ENCODE measurements at regions not wholly inside any gene's neighbourhood (a gene's known extent, or its start where the extent isn't known, plus 50 kb on each side); places are given as distances from the start of the nearest gene placed in this dataset.

DNA sequence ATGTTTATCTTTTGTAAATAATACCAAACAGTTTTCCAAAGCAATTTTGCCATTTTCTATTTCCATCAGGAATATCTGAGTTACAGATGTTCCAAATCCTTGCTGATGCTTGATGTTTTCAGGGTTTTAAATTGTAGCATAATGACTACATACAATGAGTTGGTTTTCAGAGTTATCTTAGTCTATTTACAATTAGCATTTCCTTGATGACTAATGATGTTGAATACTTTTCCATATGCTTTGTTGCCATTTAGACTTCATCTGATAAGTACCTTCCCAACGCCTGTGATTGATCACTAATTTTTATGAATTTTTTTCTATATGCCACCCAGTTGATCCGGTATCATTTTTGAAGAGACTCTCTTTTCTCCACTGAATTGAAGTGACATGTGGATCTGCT lies 102.3 kb downstream of the SLC25A46 start:
- H3K79me2 ChIP-seq (ENCODE audit: control insufficient read depth, low read length), result no peaks in the 10 kb centered on the region
- no peaks in the 10 kb centered on the region for H4K20me1 ChIP-seq (ENCODE audit: control insufficient read depth, insufficient read depth, low read depth, low read length)
- H3K27me3 ChIP-seq (ENCODE audit: control insufficient read depth, low read length), result no peaks in the 10 kb centered on the region
- no peaks in the 10 kb centered on the region for H3K36me3 ChIP-seq (ENCODE audit: control insufficient read depth, low read length)
- TF ChIP-seq EZH2phosphoT487 (IDR thresholded peaks at IDR 0.05; ENCODE audit: borderline replicate concordance, low read length), result no peak
- TF ChIP-seq, protein P1, sequence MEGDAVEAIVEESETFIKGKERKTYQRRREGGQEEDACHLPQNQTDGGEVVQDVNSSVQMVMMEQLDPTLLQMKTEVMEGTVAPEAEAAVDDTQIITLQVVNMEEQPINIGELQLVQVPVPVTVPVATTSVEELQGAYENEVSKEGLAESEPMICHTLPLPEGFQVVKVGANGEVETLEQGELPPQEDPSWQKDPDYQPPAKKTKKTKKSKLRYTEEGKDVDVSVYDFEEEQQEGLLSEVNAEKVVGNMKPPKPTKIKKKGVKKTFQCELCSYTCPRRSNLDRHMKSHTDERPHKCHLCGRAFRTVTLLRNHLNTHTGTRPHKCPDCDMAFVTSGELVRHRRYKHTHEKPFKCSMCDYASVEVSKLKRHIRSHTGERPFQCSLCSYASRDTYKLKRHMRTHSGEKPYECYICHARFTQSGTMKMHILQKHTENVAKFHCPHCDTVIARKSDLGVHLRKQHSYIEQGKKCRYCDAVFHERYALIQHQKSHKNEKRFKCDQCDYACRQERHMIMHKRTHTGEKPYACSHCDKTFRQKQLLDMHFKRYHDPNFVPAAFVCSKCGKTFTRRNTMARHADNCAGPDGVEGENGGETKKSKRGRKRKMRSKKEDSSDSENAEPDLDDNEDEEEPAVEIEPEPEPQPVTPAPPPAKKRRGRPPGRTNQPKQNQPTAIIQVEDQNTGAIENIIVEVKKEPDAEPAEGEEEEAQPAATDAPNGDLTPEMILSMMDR (IDR thresholded peaks at IDR 0.05; ENCODE audit: low read depth, low read length, poor library complexity, severe bottlenecking), result no peak
- H3K27ac ChIP-seq (ENCODE audit: low read depth, low read length), result no peak overlapping the region
- no peaks in the 10 kb centered on the region for H3K9me2 ChIP-seq (replicated peaks; ENCODE audit: control insufficient read depth, low read length)
- H3K9me3 ChIP-seq (ENCODE audit: control insufficient read depth, insufficient read depth, low read length), result no peaks in the 10 kb centered on the region
- H3K4me1 ChIP-seq (ENCODE audit: control insufficient read depth, low read length), result no peaks in the 10 kb centered on the region
- no peak overlapping the region for H3K4me3 ChIP-seq (ENCODE audit: low read length)
- H3K4me2 ChIP-seq (ENCODE audit: low read length), result no peak overlapping the region
- H3F3A ChIP-seq (ENCODE audit: control insufficient read depth, insufficient read depth), result no peaks in the 10 kb centered on the region

DNA sequence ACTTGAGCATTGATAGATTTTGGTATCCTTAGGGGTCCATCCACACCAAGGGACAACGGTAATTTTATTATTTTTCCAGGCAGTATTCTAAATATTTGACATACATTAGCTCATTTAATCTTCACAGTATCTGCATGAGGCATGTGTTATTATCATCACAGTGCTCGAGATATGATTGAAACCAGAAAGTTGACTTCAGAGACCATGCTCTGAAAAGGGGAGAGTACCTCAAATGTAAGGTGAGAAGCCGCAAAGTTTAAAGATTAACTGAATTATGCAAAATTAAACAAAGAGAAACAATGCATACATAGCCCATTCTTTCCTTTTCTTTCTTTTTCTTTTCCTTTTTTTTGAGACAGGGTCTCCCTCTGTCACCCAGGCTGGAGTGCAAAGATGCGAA lies 104.1 kb downstream of the SLC25A46 start:
- Histone ChIP-seq H3K27ac (ENCODE audit: low read depth, low read length) (no peak overlapping the region), H4K20me1 (ENCODE audit: control insufficient read depth, insufficient read depth, low read depth, low read length) (no peaks in the 10 kb centered on the region), H3K9me2 (replicated peaks; ENCODE audit: control insufficient read depth, low read length) (no peaks in the 10 kb centered on the region), H3K9me3 (ENCODE audit: control insufficient read depth, insufficient read depth, low read length) (no peaks in the 10 kb centered on the region), H3K4me2 (ENCODE audit: low read length) (no peak overlapping the region), H3K27me3 (ENCODE audit: control insufficient read depth, low read length) (no peaks in the 10 kb centered on the region), H3K4me3 (ENCODE audit: low read length) (no peak overlapping the region), H3K79me2 (ENCODE audit: control insufficient read depth, low read length) (no peaks in the 10 kb centered on the region), H3F3A (ENCODE audit: control insufficient read depth, insufficient read depth) (no peaks in the 10 kb centered on the region), H3K36me3 (ENCODE audit: control insufficient read depth, low read length) (no peaks in the 10 kb centered on the region), H3K4me1 (ENCODE audit: control insufficient read depth, low read length) (no peaks in the 10 kb centered on the region)
- TF ChIP-seq, protein P1 (IDR thresholded peaks at IDR 0.05; ENCODE audit: low read depth, low read length, poor library complexity, severe bottlenecking), result no peak
- no peak for TF ChIP-seq EZH2phosphoT487 (IDR thresholded peaks at IDR 0.05; ENCODE audit: borderline replicate concordance, low read length)

DNA sequence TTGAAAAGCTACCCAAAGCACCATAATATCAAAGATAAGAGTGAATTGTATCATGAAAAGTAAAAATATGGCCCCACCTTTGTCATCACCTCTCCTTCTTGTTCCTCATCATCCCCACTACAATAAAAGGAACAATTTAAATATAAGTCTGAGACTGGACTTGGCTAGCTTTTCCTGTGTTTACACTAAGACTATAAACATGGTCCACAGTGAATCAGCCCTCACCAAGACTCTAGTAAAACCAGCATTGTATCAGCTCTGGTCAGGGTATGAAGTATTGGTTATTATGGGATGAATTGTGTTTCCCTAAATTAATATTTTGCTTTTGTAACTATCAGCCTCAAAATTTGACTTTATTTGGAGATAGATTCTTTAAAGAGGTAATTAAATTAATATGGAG lies 105.4 kb downstream of the SLC25A46 start:
- Histone ChIP-seq H3K4me3 (ENCODE audit: low read length) (no peak overlapping the region), H3K27me3 (ENCODE audit: control insufficient read depth, low read length) (no peaks in the 10 kb centered on the region), H4K20me1 (ENCODE audit: control insufficient read depth, insufficient read depth, low read depth, low read length) (no peaks in the 10 kb centered on the region), H3K9me3 (ENCODE audit: control insufficient read depth, insufficient read depth, low read length) (no peaks in the 10 kb centered on the region), H3F3A (ENCODE audit: control insufficient read depth, insufficient read depth) (no peaks in the 10 kb centered on the region), H3K9me2 (replicated peaks; ENCODE audit: control insufficient read depth, low read length) (no peaks in the 10 kb centered on the region), H3K4me1 (ENCODE audit: control insufficient read depth, low read length) (no peaks in the 10 kb centered on the region), H3K36me3 (ENCODE audit: control insufficient read depth, low read length) (no peaks in the 10 kb centered on the region), H3K79me2 (ENCODE audit: control insufficient read depth, low read length) (no peaks in the 10 kb centered on the region), H3K4me2 (ENCODE audit: low read length) (no peak overlapping the region), H3K27ac (ENCODE audit: low read depth, low read length) (no peak overlapping the region)
- TF ChIP-seq, protein P1 (IDR thresholded peaks at IDR 0.05; ENCODE audit: low read depth, low read length, poor library complexity, severe bottlenecking), result no peak
- TF ChIP-seq EZH2phosphoT487 (IDR thresholded peaks at IDR 0.05; ENCODE audit: borderline replicate concordance, low read length), result no peak
